Parathyroid adenoma (tissue), 2 donors: ENCODE measurements at regions not wholly inside any gene's neighbourhood (a gene's known extent, or its start where the extent isn't known, plus 50 kb on each side); places are given as distances from the start of the nearest gene placed in this dataset.

ENCODE experiments used
- H2AFZ ChIP-seq: fragments of 300-600 bp; sonication (generic); one replicate; pipeline ENCODE4 v1.7.0; 2017; ENCODE audit warnings: antibody characterized with exemption, mild to moderate bottlenecking
- H3K27ac ChIP-seq: fragments of 300-600 bp; sonication (generic); one replicate; pipeline ENCODE4 v1.7.0; 2017
- H3K27me3 ChIP-seq: fragments of 300-600 bp; sonication (generic); one replicate; pipeline ENCODE4 v1.7.0; 2017; ENCODE audit warnings: low read length; ENCODE audit not compliant: control insufficient read depth, insufficient read depth
- H3K36me3 ChIP-seq: fragments of 300-600 bp; sonication (generic); one replicate; pipeline ENCODE4 v1.7.0; 2017; ENCODE audit warnings: low read length; ENCODE audit not compliant: control insufficient read depth, insufficient read depth
- H3K4me1 ChIP-seq: fragments of 300-600 bp; sonication (generic); one replicate; pipeline ENCODE4 v1.7.0; 2017; ENCODE audit warnings: control low read depth
- H3K4me2 ChIP-seq: fragments of 300-600 bp; sonication (generic); one replicate; pipeline ENCODE4 v1.7.0; 2017; ENCODE audit warnings: low read length
- H3K4me3 ChIP-seq: fragments of 300-600 bp; sonication (generic); one replicate; pipeline ENCODE4 v1.7.0; 2017; ENCODE audit warnings: low read depth, low read length
- H3K79me2 ChIP-seq: fragments of 300-600 bp; sonication (generic); one replicate; pipeline ENCODE4 v1.7.0; 2017; ENCODE audit warnings: control low read depth
- H3K9ac ChIP-seq: fragments of 300-600 bp; sonication (generic); one replicate; pipeline ENCODE4 v1.7.0; 2017; ENCODE audit warnings: mild to moderate bottlenecking
- H3K9me3 ChIP-seq: fragments of 300-600 bp; sonication (generic); one replicate; pipeline ENCODE4 v1.7.0; 2017; ENCODE audit warnings: low read length; ENCODE audit not compliant: control insufficient read depth
- TF ChIP-seq, protein P1 (sequence below): fragments of 300-600 bp; sonication (generic); IDR thresholded peaks from one replicate; pipeline ENCODE4 v1.7.0; 2017; ENCODE audit warnings: antibody characterized with exemption, mild to moderate bottlenecking
- donor health status: primary hyperparathyroidism.

- Histone ChIP-seq H2AFZ (no peak overlapping the region), H3K4me1 (no peaks in the 10 kb centered on the region), H3K9ac (no peak overlapping the region), H3K79me2 (no peaks in the 10 kb centered on the region), H3K4me3 (no peak overlapping the region), H3K27ac (no peak overlapping the region), H3K36me3 (no peaks in the 10 kb centered on the region), H3K4me2 (no peak overlapping the region), H3K27me3 (no peaks in the 10 kb centered on the region), H3K9me3 (no peaks in the 10 kb centered on the region)
- TF ChIP-seq, protein P1, sequence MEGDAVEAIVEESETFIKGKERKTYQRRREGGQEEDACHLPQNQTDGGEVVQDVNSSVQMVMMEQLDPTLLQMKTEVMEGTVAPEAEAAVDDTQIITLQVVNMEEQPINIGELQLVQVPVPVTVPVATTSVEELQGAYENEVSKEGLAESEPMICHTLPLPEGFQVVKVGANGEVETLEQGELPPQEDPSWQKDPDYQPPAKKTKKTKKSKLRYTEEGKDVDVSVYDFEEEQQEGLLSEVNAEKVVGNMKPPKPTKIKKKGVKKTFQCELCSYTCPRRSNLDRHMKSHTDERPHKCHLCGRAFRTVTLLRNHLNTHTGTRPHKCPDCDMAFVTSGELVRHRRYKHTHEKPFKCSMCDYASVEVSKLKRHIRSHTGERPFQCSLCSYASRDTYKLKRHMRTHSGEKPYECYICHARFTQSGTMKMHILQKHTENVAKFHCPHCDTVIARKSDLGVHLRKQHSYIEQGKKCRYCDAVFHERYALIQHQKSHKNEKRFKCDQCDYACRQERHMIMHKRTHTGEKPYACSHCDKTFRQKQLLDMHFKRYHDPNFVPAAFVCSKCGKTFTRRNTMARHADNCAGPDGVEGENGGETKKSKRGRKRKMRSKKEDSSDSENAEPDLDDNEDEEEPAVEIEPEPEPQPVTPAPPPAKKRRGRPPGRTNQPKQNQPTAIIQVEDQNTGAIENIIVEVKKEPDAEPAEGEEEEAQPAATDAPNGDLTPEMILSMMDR: no peak
These were observed 377.1 kb downstream of the EFNA5 start for GRCh38 chr5:107293541-107294210.

DNA sequence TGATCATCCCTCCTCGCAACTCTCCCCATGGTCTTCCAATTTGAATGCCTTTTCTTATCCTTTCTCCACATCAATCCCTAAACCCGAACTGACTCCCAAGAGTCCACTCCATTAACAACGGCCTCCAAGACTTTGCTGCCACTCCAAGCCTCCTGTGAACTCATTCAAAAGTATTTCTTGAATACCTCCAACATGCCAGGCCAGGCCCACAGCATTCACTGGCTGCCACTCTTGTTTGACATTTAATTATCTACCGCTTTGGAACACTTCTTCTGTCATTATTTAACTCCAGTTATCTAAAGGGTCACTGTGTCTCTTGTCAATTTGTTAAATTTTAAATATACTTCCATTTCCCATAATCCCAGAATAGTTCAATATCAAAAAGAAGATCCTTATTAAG is 378.9 kb downstream of the EFNA5 start:
- no peak overlapping the region for H3K4me3 ChIP-seq
- no peaks in the 10 kb centered on the region for H3K4me1 ChIP-seq
- TF ChIP-seq, protein P1: no peak

DNA sequence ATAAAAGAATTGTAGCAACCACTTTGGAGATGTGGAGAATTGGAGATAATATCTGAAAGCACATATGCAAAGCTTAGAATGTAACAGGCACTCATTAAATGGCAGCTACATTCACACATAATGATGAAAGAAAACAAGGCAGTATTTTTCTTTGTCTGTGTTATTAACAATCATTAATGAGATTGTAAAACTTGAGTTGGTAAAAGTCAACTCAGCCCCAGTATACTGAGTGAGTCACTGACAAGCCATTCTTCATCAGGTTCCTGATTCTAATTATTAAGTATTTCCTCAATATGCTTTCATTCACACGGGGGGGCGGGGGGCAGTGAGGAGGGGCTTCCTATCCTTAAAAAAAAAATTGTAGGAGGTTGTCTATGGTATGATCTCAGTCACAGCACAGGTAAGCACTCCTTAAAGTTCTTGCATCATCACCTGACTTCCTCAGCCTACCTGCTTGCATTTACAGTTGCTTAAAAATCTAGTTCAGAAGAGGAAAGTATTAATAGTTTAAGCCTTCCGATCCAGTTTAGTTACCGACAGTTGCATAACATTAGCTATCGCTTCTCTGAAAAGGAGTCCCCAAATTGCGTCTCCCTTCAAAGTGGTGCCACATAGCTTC is 379.8 kb downstream of the EFNA5 start:
- TF ChIP-seq, protein P1: no peak

More for the DNA sequence above, 378.9 kb downstream of the EFNA5 start:
- no peaks in the 10 kb centered on the region for H3K27me3 ChIP-seq
- no peak overlapping the region for H3K27ac ChIP-seq
- no peak overlapping the region for H3K9ac ChIP-seq
- H3K79me2 ChIP-seq: no peaks in the 10 kb centered on the region
- no peak overlapping the region for H3K4me2 ChIP-seq
- no peaks in the 10 kb centered on the region for H3K9me3 ChIP-seq
- no peaks in the 10 kb centered on the region for H3K36me3 ChIP-seq
- H2AFZ ChIP-seq: no peak overlapping the region

GRCh38 chr5:107289030-107289714 is 381.6 kb downstream of the EFNA5 start:
- Histone ChIP-seq H3K4me2 (no peak overlapping the region), H3K27me3 (no peaks in the 10 kb centered on the region), H3K9ac (no peak overlapping the region), H3K4me1 (no peaks in the 10 kb centered on the region), H3K9me3 (no peaks in the 10 kb centered on the region), H2AFZ (no peak overlapping the region), H3K36me3 (no peaks in the 10 kb centered on the region), H3K4me3 (no peak overlapping the region), H3K27ac (no peak overlapping the region), H3K79me2 (no peaks in the 10 kb centered on the region)
- TF ChIP-seq, protein P1: no peak

More for the DNA sequence above, 379.8 kb downstream of the EFNA5 start:
- Histone ChIP-seq H3K27me3 (no peaks in the 10 kb centered on the region), H3K36me3 (no peaks in the 10 kb centered on the region), H3K4me2 (no peak overlapping the region), H3K9me3 (no peaks in the 10 kb centered on the region), H3K27ac (no peak overlapping the region), H2AFZ (no peak overlapping the region), H3K79me2 (no peaks in the 10 kb centered on the region), H3K4me1 (no peaks in the 10 kb centered on the region), H3K9ac (no peak overlapping the region), H3K4me3 (no peak overlapping the region)
